ENCODE measurements at regions not wholly inside any gene's neighbourhood (a gene's known extent, or its start where the extent isn't known, plus 50 kb on each side); places are given as distances from the start of the nearest gene placed in this dataset.

DNA sequence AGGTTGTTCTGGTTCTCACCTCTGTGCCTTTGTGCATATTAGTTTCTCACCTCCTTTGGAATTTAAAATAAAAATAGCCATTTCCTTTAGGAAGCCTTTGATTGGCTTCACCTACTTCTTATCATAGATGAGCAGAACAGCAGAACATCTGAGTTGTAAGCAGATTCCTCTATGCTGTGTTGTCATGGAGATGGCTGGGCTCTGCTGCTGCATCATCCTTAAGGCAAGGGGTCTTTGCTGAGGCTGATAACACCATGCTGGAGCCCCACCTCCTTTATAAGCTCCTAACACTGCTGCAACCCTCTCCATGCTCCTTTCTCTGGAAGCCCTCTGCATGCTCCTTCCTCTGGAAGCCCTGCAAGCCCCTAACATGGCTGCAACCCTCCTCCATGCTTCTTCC is 276.5 kb upstream of the TCF21 start:
- H3K9me3 ChIP-seq (ENCODE audit: control insufficient read depth, insufficient read depth, low read depth, low read length): no peaks in the 10 kb centered on the region
- ChIA-PET POLR2A (no interaction called here), CTCF (interaction anchor here (0.6 to 1.3 kb wide), 4 partner anchors 15 to 274 kb away, joined by 3 to 8 read pairs (median 4); no protein-coding TSS in a partner anchor)
- H3K4me3 ChIP-seq (ENCODE audit: low read depth, low read length): no peak overlapping the region
- no peaks in the 10 kb centered on the region for H3K36me3 ChIP-seq (ENCODE audit: control insufficient read depth in 2 of 2, insufficient read depth in 1 of 2, low read length in 2 of 2)
- peaks cover 11% of the 10 kb centered on the region for H3K4me1 ChIP-seq (ENCODE audit: control insufficient read depth, insufficient read depth, low read length)
- TF ChIP-seq ZSCAN30 (tag by site-specific recombination; IDR thresholded peaks at IDR 0.05): no peak
- TF ChIP-seq ELK4 (IDR thresholded peaks at IDR 0.05; ENCODE audit: borderline replicate concordance, low read depth, low read length): no peak
- no peak for TF ChIP-seq ZNF416 (tag by site-specific recombination; IDR thresholded peaks at IDR 0.05)
- TF ChIP-seq ZBTB21 (tag by site-specific recombination; IDR thresholded peaks at IDR 0.05): no peak
- TF ChIP-seq ZNF626 (tag by site-specific recombination; IDR thresholded peaks at IDR 0.05): no peak
- no peak for TF ChIP-seq GLIS2 (tag by site-specific recombination; IDR thresholded peaks at IDR 0.05)
- no peak for TF ChIP-seq ZNF26 (tag by site-specific recombination; IDR thresholded peaks at IDR 0.05)
- TF ChIP-seq RBAK (tag by site-specific recombination; IDR thresholded peaks at IDR 0.05): no peak
- no peak for TF ChIP-seq SETDB1 (IDR thresholded peaks at IDR 0.05; ENCODE audit: insufficient read length, low read length)
- H3K27ac ChIP-seq (ENCODE audit: extremely low read depth, low read depth, low read length): no peak overlapping the region

DNA sequence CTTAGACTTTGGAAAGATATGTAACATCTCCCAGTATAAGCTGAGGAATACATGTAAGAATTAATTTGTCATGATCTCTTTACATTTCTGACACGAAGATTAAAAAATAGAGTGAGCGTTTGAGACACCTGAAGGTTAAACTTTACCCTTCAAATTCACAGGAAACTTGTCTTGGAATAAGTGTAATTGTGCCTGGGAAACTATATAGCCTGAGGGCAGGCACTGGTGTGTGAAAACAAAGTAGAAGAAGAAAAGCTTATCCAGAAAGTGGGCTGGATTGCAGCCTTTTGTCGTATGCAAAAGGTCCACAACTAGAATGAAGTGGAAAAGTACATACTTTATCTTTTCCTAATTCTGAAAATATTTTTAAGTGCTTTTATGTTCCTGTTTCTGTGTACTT is 275.7 kb upstream of the TCF21 start:
- no peak overlapping the region for H3K27ac ChIP-seq (ENCODE audit: extremely low read depth, low read depth, low read length)
- H3K9me3 ChIP-seq (ENCODE audit: control insufficient read depth, insufficient read depth, low read depth, low read length): no peaks in the 10 kb centered on the region
- no peak overlapping the region for H3K4me3 ChIP-seq (ENCODE audit: low read depth, low read length)
- H3K36me3 ChIP-seq (ENCODE audit: control insufficient read depth in 2 of 2, insufficient read depth in 1 of 2, low read length in 2 of 2): no peaks in the 10 kb centered on the region
- CTCF ChIA-PET: interaction anchor here (0.6 to 1.3 kb wide), 4 partner anchors 44 to 1328 kb away, joined by 3 to 8 read pairs (median 3); no protein-coding TSS in a partner anchor
- H3K4me1 ChIP-seq (ENCODE audit: control insufficient read depth, insufficient read depth, low read length): peaks cover 11% of the 10 kb centered on the region
- TF ChIP-seq ZNF561 (tag by site-specific recombination; IDR thresholded peaks at IDR 0.05; ENCODE audit: borderline replicate concordance) (no peak), ZNF155 (tag by site-specific recombination; IDR thresholded peaks at IDR 0.05) (no peak), ZNF837 (tag by site-specific recombination; IDR thresholded peaks at IDR 0.05) (no peak), ZBTB11 (tag by site-specific recombination; conservative IDR thresholded peaks at IDR 0.05; ENCODE audit: low read depth) (no peak)
- POLR2A ChIA-PET: no interaction called here

- peaks cover 3% of the 10 kb centered on the region for H3K4me1 ChIP-seq (ENCODE audit: control insufficient read depth, insufficient read depth, low read length)
- TF ChIP-seq ZNF239 (tag by site-specific recombination; IDR thresholded peaks at IDR 0.05) (no peak), SP7 (tag by site-specific recombination; IDR thresholded peaks at IDR 0.05) (no peak)
- no peaks in the 10 kb centered on the region for H3K36me3 ChIP-seq (ENCODE audit: control insufficient read depth in 2 of 2, insufficient read depth in 1 of 2, low read length in 2 of 2)
- ChIA-PET CTCF (interaction anchor here (0.9 to 2.7 kb wide), 2 partner anchors 10 to 53 kb away, joined by 3 to 8 read pairs; no protein-coding TSS in a partner anchor), POLR2A (no interaction called here)
- H3K4me3 ChIP-seq (ENCODE audit: low read depth, low read length): no peak overlapping the region
- no peak overlapping the region for H3K27ac ChIP-seq (ENCODE audit: extremely low read depth, low read depth, low read length)
- no peaks in the 10 kb centered on the region for H3K9me3 ChIP-seq (ENCODE audit: control insufficient read depth, insufficient read depth, low read depth, low read length)
These were observed 267.2 kb upstream of the TCF21 start for GRCh38 chr6:133621751-133622150.

All from HEK293 (cell line).